Spleen (tissue), 11 donors: ENCODE measurements at regions not wholly inside any gene's neighbourhood (a gene's known extent, or its start where the extent isn't known, plus 50 kb on each side); places are given as distances from the start of the nearest gene placed in this dataset.

Source experiments
- DNase-seq: peaks from one replicate; pipeline ENCODE4 v3.0.0-alpha.2; 2020
- H3K27ac ChIP-seq, 8 donors: fragments of 200-600 bp; sonication (generic) in 7 of 8; 1 replicate in 4 of 8; 2 replicates in 4 of 8; pipeline versions ENCODE4 v1.5.0 to v1.8.0; 2016 to 2021; ENCODE audit warnings: inconsistent platforms in 4 of 8, mild to moderate bottlenecking in 4 of 8, moderate library complexity in 1 of 8
- H3K27me3 ChIP-seq, 7 donors: fragments of 200-600 bp; sonication (generic) in 6 of 7; replicated peaks in 1 of 7; 1 replicate in 4 of 7; 2 replicates in 3 of 7; pipeline versions ENCODE4 v1.5.0 to v1.8.0; 2016 to 2021; ENCODE audit warnings: inconsistent platforms in 3 of 7, mild to moderate bottlenecking in 1 of 7
- H3K36me3 ChIP-seq, 6 donors: fragments of 200-600 bp; sonication (generic) in 5 of 6; 1 replicate in 4 of 6; 2 replicates in 2 of 6; pipeline versions ENCODE4 v1.5.0 to v1.8.0; 2016 to 2021; ENCODE audit warnings: inconsistent platforms in 2 of 6
- H3K4me1 ChIP-seq, 6 donors: fragments of 200-600 bp; sonication (generic) in 5 of 6; 1 replicate in 3 of 6; 2 replicates in 3 of 6; pipeline versions ENCODE4 v1.5.0 to v1.8.0; 2016 to 2021; ENCODE audit warnings: inconsistent platforms in 3 of 6
- H3K4me3 ChIP-seq, 8 donors: fragments of 200-600 bp; sonication (generic) in 7 of 8; 1 replicate in 4 of 8; 2 replicates in 4 of 8; pipeline versions ENCODE4 v1.5.0 to v1.8.0; 2016 to 2021; ENCODE audit warnings: inconsistent platforms in 4 of 8, mild to moderate bottlenecking in 4 of 8, moderate library complexity in 2 of 8
- H3K9me3 ChIP-seq, 8 donors: fragments of 200-600 bp; sonication (generic) in 7 of 8; 1 replicate in 4 of 8; 2 replicates in 4 of 8; pipeline versions ENCODE4 v1.5.0 to v1.8.0; 2016 to 2021; ENCODE audit warnings: inconsistent platforms in 4 of 8
- CTCF ChIP-seq, 11 experiments: fragments of 200-600 bp in 7 of 11; fragments of 450-650 bp in 4 of 11; sonication (generic) in 4 of 11; IDR thresholded peaks in 8 of 11; conservative IDR thresholded peaks in 3 of 11; 1 replicate in 7 of 11; 2 replicates in 4 of 11; pipeline versions ENCODE4 v1.4.0 to v1.8.0; 2016 to 2021; ENCODE audit warnings: antibody characterized with exemption in 11 of 11, inconsistent platforms in 4 of 11, mild to moderate bottlenecking in 1 of 11
- POLR2A ChIP-seq, 3 donors: fragments of 450-650 bp; IDR thresholded peaks; one replicate each; pipeline ENCODE4 v1.5.1; 2017; ENCODE audit warnings: antibody characterized with exemption in 3 of 3, mild to moderate bottlenecking in 1 of 3
- POLR2AphosphoS5 ChIP-seq, 3 donors: sonication (generic); formaldehyde crosslinking; IDR thresholded peaks; one replicate each; pipeline ENCODE4 v1.5.1; 2017; ENCODE audit warnings: antibody characterized with exemption in 3 of 3
- WGBS, 5 donors: extraction: QIAGEN DNeasy Blood & Tissue Kit in 3 of 5; methylation state at CpG; one replicate each; pipeline versions ENCODE4 v1.1.5 to v1.1.7; 2013 to 2018; 5-methylcytosine and 5-hydroxymethylcytosine counted together
- intact Hi-C: fragments of 100-400 bp; cut with DNase I; formaldehyde crosslinking; loops from one replicate; pipeline ENCODE4 v1.15.0; 2023; ENCODE audit warnings: low total_unique reads
- donor health status: healthy with polysubstance abuse.
- donor health status: DM: no; HTN: no; CAD: no; lungs with moderate emphysema.
- donor health status: DM: no; HTN: no; CAD: no.
- donor health status: Bipolar disorder and iron deficiency.
- donor health status: healthy.
- donor health status: DM: no; HTN: no; CAD: no.
- donor health status: DM: yes; HTN: yes; CAD: no.

GRCh38 chr14:46596236-46596635, 55.3 kb downstream of the RPL10L start:
- no peak overlapping the region for H3K4me3 ChIP-seq
- DNase-seq = no peak
- H3K9me3 ChIP-seq = peaks cover 0 to 6% (median 0%) of the 10 kb centered on the region in 8 donors
- intact Hi-C loops = no loop called here
- no peak overlapping the region for H3K27ac ChIP-seq
- H3K27me3 ChIP-seq = no peaks in the 10 kb centered on the region
- TF ChIP-seq POLR2A (IDR thresholded peaks at IDR 0.05) (no peak), POLR2AphosphoS5 (IDR thresholded peaks at IDR 0.05) (no peak), CTCF (IDR thresholded peaks at IDR 0.05 in 8 of 11, conservative IDR thresholded peaks at IDR 0.05 in 3 of 11) (no peak)
- H3K4me1 ChIP-seq = no peaks in the 10 kb centered on the region
- no peaks in the 10 kb centered on the region for H3K36me3 ChIP-seq

- 32 to 48% (median 45%) methylated on average over 1 of the region's 1 CpG for WGBS, 5 donors
- no peaks in the 10 kb centered on the region for H3K4me1 ChIP-seq
Measured at GRCh38 chr14:46582826-46583225, 68.8 kb downstream of the RPL10L start.

GRCh38 chr14:46581036-46581671, 70.4 kb downstream of the RPL10L start:
- intact Hi-C loops = no loop called here
- Histone ChIP-seq H3K27ac (no peak overlapping the region), H3K4me1 (no peaks in the 10 kb centered on the region), H3K36me3 (no peaks in the 10 kb centered on the region), H3K27me3 (no peaks in the 10 kb centered on the region), H3K4me3 (no peak overlapping the region), H3K9me3 (peaks cover 0 to 2% (median 0%) of the 10 kb centered on the region in 8 donors)
- WGBS, 5 donors = 28 to 42% (median 30%) methylated on average over 5 of the region's 5 CpGs
- no peak for DNase-seq
- TF ChIP-seq POLR2AphosphoS5 (IDR thresholded peaks at IDR 0.05) = no peak
- peak in 3 of 11 experiments; percentile 26 to 30 (median 29) for TF ChIP-seq CTCF (IDR thresholded peaks at IDR 0.05 in 8 of 11, conservative IDR thresholded peaks at IDR 0.05 in 3 of 11)

More at GRCh38 chr14:46582826-46583225, 68.8 kb downstream of the RPL10L start:
- no peak for DNase-seq
- no peaks in the 10 kb centered on the region for H3K27me3 ChIP-seq
- H3K27ac ChIP-seq = no peak overlapping the region
- peaks cover 0 to 2% (median 0%) of the 10 kb centered on the region in 8 donors for H3K9me3 ChIP-seq
- intact Hi-C loops = no loop called here
- no peak overlapping the region for H3K4me3 ChIP-seq
- no peaks in the 10 kb centered on the region for H3K36me3 ChIP-seq
- TF ChIP-seq POLR2AphosphoS5 (IDR thresholded peaks at IDR 0.05) (no peak), CTCF (IDR thresholded peaks at IDR 0.05 in 8 of 11, conservative IDR thresholded peaks at IDR 0.05 in 3 of 11) (no peak), POLR2A (IDR thresholded peaks at IDR 0.05) (no peak)

GRCh38 chr14:46574978-46575375, 76.6 kb downstream of the RPL10L start:
- Histone ChIP-seq H3K4me1 (peaks cover 0 to 6% (median 0%) of the 10 kb centered on the region in 6 donors), H3K36me3 (no peaks in the 10 kb centered on the region), H3K4me3 (no peak overlapping the region), H3K27me3 (no peaks in the 10 kb centered on the region), H3K9me3 (peaks cover 0 to 4% (median 0%) of the 10 kb centered on the region in 8 donors), H3K27ac (peak overlapping the region in 1 of 8 donors; percentile 12)
- WGBS, 5 donors = 28 to 42% (median 37%) methylated on average over 2 of the region's 2 CpGs
- TF ChIP-seq CTCF (IDR thresholded peaks at IDR 0.05 in 8 of 11, conservative IDR thresholded peaks at IDR 0.05 in 3 of 11) = no peak
- no peak for TF ChIP-seq POLR2A (IDR thresholded peaks at IDR 0.05)
- no peak for TF ChIP-seq POLR2AphosphoS5 (IDR thresholded peaks at IDR 0.05)
- no peak for DNase-seq
- intact Hi-C loops = no loop called here
